SU-DHL-6 (cell line): ENCODE measurements at regions not wholly inside any gene's neighbourhood (a gene's known extent, or its start where the extent isn't known, plus 50 kb on each side); places are given as distances from the start of the nearest gene placed in this dataset.

ENCODE experiments used
- H2AFZ ChIP-seq: fragments of 200-600 bp; sonication (generic); 2 replicates; pipeline ENCODE4 v1.6.1; 2014; ENCODE audit warnings: low read depth, mild to moderate bottlenecking, moderate library complexity, mixed read lengths, antibody characterized with exemption, low read length; ENCODE audit not compliant: severe bottlenecking
- H3F3A ChIP-seq: fragments of 200-600 bp; shearing (Covaris generic); 2 replicates; pipeline ENCODE4 v1.6.0; 2016; ENCODE audit warnings: antibody characterized with exemption, mild to moderate bottlenecking; ENCODE audit not compliant: insufficient read depth
- H3K27ac ChIP-seq: fragments of 200-600 bp; sonication (generic); 2 replicates; pipeline ENCODE4 v1.5.1; 2016; ENCODE audit warnings: low read depth, mild to moderate bottlenecking, low read length, moderate library complexity, mixed read lengths
- H3K27me3 ChIP-seq: fragments of 200-600 bp; sonication (generic), shearing (Covaris generic); 2 replicates; pipeline ENCODE4 v1.6.0; 2014; ENCODE audit warnings: mild to moderate bottlenecking, low read length
- H3K36me3 ChIP-seq: fragments of 200-600 bp; sonication (generic); 2 replicates; pipeline ENCODE4 v1.6.1; 2014; ENCODE audit warnings: mild to moderate bottlenecking, low read length, mixed read lengths
- H3K4me2 ChIP-seq: fragments of 300-600, 200-600 bp; shearing (Covaris generic), sonication (generic); 2 replicates; pipeline ENCODE4 v1.6.0; 2014; ENCODE audit warnings: low read length, low read depth, mild to moderate bottlenecking; ENCODE audit not compliant: poor library complexity, severe bottlenecking
- H3K4me3 ChIP-seq: fragments of 200-600 bp; sonication (generic); 2 replicates; pipeline ENCODE4 v1.5.1; 2014; ENCODE audit warnings: antibody characterized with exemption, low read length, mild to moderate bottlenecking, mixed read lengths; ENCODE audit not compliant: insufficient read depth, poor library complexity, severe bottlenecking
- H3K79me2 ChIP-seq: fragments of 200-600 bp; sonication (generic); 2 replicates; pipeline ENCODE4 v1.6.1; 2014; ENCODE audit warnings: mild to moderate bottlenecking, low read length, moderate library complexity; ENCODE audit not compliant: insufficient read depth
- H3K9ac ChIP-seq: fragments of 200-600 bp; sonication (generic); 2 replicates; pipeline ENCODE4 v1.7.0; 2014; ENCODE audit warnings: mild to moderate bottlenecking, low read length
- H3K9me2 ChIP-seq: fragments of 200-600 bp; sonication (generic); replicated peaks from 2 replicates; pipeline ENCODE4 v1.6.1; 2014; ENCODE audit warnings: low read length; ENCODE audit not compliant: insufficient read depth
- H3K9me3 ChIP-seq: fragments of 200-600 bp; sonication (generic); 2 replicates; pipeline ENCODE4 v1.6.1; 2014; ENCODE audit warnings: low read length, mixed read lengths; ENCODE audit not compliant: insufficient read depth
- H4K20me1 ChIP-seq: fragments of 200-600 bp; sonication (generic); 2 replicates; pipeline ENCODE4 v1.6.1; 2014; ENCODE audit warnings: low read depth, mild to moderate bottlenecking, antibody characterized with exemption, low read length, moderate library complexity, mixed read lengths
- CTCF ChIP-seq: fragments of 200-600 bp; sonication (generic); IDR thresholded peaks from one replicate; pipeline ENCODE4 v1.5.1; 2017; ENCODE audit warnings: antibody characterized with exemption, mild to moderate bottlenecking, low read length, moderate library complexity; ENCODE audit not compliant: insufficient read depth, poor library complexity, severe bottlenecking
- EZH2phosphoT487 ChIP-seq: fragments of 200-600 bp; sonication (generic), shearing (Covaris generic); conservative IDR thresholded peaks from 2 replicates; pipeline ENCODE4 v1.6.1; 2018; ENCODE audit warnings: mild to moderate bottlenecking, antibody characterized with exemption, low read length, moderate library complexity, mixed read lengths

- Histone ChIP-seq H3K4me2 (no peak overlapping the region), H2AFZ (no peak overlapping the region), H3K36me3 (no peaks in the 10 kb centered on the region), H3K27me3 (no peaks in the 10 kb centered on the region), H3K9ac (no peak overlapping the region), H4K20me1 (no peaks in the 10 kb centered on the region), H3K9me3 (no peaks in the 10 kb centered on the region), H3F3A (no peaks in the 10 kb centered on the region), H3K9me2 (no peaks in the 10 kb centered on the region), H3K4me3 (no peak overlapping the region), H3K27ac (no peak overlapping the region), H3K79me2 (no peaks in the 10 kb centered on the region)
- TF ChIP-seq EZH2phosphoT487 (no peak), CTCF (no peak)
Measured at GRCh38 chr12:59158066-59158465, 237.8 kb upstream of the LRIG3 start.

- TF ChIP-seq CTCF (no peak), EZH2phosphoT487 (no peak)
- no peak overlapping the region for H3K4me2 ChIP-seq
Measured at GRCh38 chr12:59155448-59155847, 235.1 kb upstream of the LRIG3 start.

GRCh38 chr12:59151243-59151642 is 230.9 kb upstream of the LRIG3 start:
- Histone ChIP-seq H3K36me3 (no peaks in the 10 kb centered on the region), H3K79me2 (no peaks in the 10 kb centered on the region), H3F3A (no peaks in the 10 kb centered on the region), H2AFZ (no peak overlapping the region), H3K4me2 (no peak overlapping the region), H3K9me2 (no peaks in the 10 kb centered on the region), H3K27ac (no peak overlapping the region), H3K4me3 (no peak overlapping the region), H3K27me3 (no peaks in the 10 kb centered on the region), H3K9me3 (no peaks in the 10 kb centered on the region), H3K9ac (no peak overlapping the region), H4K20me1 (no peaks in the 10 kb centered on the region)
- TF ChIP-seq EZH2phosphoT487 = no peak
- TF ChIP-seq CTCF = no peak

More at GRCh38 chr12:59155448-59155847, 235.1 kb upstream of the LRIG3 start:
- Histone ChIP-seq H3K27ac (no peak overlapping the region), H3K36me3 (no peaks in the 10 kb centered on the region), H2AFZ (no peak overlapping the region), H3K4me3 (no peak overlapping the region), H3K9me2 (no peaks in the 10 kb centered on the region), H3K9ac (no peak overlapping the region), H3F3A (no peaks in the 10 kb centered on the region), H3K9me3 (no peaks in the 10 kb centered on the region), H3K27me3 (no peaks in the 10 kb centered on the region), H4K20me1 (no peaks in the 10 kb centered on the region), H3K79me2 (no peaks in the 10 kb centered on the region)
